ENCODE measurements at regions not wholly inside any gene's neighbourhood (a gene's known extent, or its start where the extent isn't known, plus 50 kb on each side); places are given as distances from the start of the nearest gene placed in this dataset.
A peak's percentile ranks its signal among the peaks of the same experiment; 100 is the strongest.

GRCh38 chr22:26986884-26987283 is 329.5 kb downstream of the MIAT start:
- H3K36me3 ChIP-seq (ENCODE audit: control insufficient read depth in 2 of 3, insufficient read depth in 3 of 3, low read length in 3 of 3): no peaks in the 10 kb centered on the region
- no peak for TF ChIP-seq CTCF (IDR thresholded peaks at IDR 0.05; ENCODE audit: borderline replicate concordance, extremely low read depth, insufficient read depth)
- peaks cover 3 to 4% (median 3%) of the 10 kb centered on the region in 3 donors for H3K4me1 ChIP-seq (ENCODE audit: control insufficient read depth in 2 of 3, insufficient read depth in 2 of 3, low read depth in 1 of 3, low read length in 3 of 3)
- FAIRE-seq: no peak
- H3K4me3 ChIP-seq (ENCODE audit: low read length in 3 of 3): no peak overlapping the region
- H3K9ac ChIP-seq (ENCODE audit: low read length in 3 of 3): no peak overlapping the region
- H3K27me3 ChIP-seq (ENCODE audit: control insufficient read depth, insufficient read depth, low read length): no peaks in the 10 kb centered on the region
- no peak overlapping the region for H3K27ac ChIP-seq (ENCODE audit: low read depth in 2 of 2, low read length in 2 of 2)
- intact Hi-C loops (cut with DNase I): no loop called here
- peak in 1 of 5 donors; percentile 47 for DNase-seq
- H3K9me3 ChIP-seq (ENCODE audit: control insufficient read depth in 2 of 3, insufficient read depth in 1 of 3, low read length in 3 of 3): peaks cover 0 to 3% (median 0%) of the 10 kb centered on the region in 3 donors

GRCh38 chr22:26990503-26991189 is 333.3 kb downstream of the MIAT start:
- Histone ChIP-seq H3K27me3 (ENCODE audit: control insufficient read depth, insufficient read depth, low read length) (no peaks in the 10 kb centered on the region), H3K9ac (ENCODE audit: low read length in 3 of 3) (no peak overlapping the region), H3K27ac (ENCODE audit: low read depth in 2 of 2, low read length in 2 of 2) (no peak overlapping the region), H3K4me3 (ENCODE audit: low read length in 3 of 3) (no peak overlapping the region), H3K36me3 (ENCODE audit: control insufficient read depth in 2 of 3, insufficient read depth in 3 of 3, low read length in 3 of 3) (no peaks in the 10 kb centered on the region), H3K4me1 (ENCODE audit: control insufficient read depth in 2 of 3, insufficient read depth in 2 of 3, low read depth in 1 of 3, low read length in 3 of 3) (peaks cover 3 to 4% (median 3%) of the 10 kb centered on the region in 3 donors), H3K9me3 (ENCODE audit: control insufficient read depth in 2 of 3, insufficient read depth in 1 of 3, low read length in 3 of 3) (peaks cover 0 to 3% (median 0%) of the 10 kb centered on the region in 3 donors)
- DNase-seq (no peak), FAIRE-seq (no peak)
- TF ChIP-seq CTCF (IDR thresholded peaks at IDR 0.05; ENCODE audit: borderline replicate concordance, extremely low read depth, insufficient read depth): no peak
- intact Hi-C loops (cut with DNase I): no loop called here

GRCh38 chr22:26992556-26992955 is 335.2 kb downstream of the MIAT start:
- intact Hi-C loops (cut with DNase I): no loop called here
- FAIRE-seq: no peak
- no peak overlapping the region for H3K4me3 ChIP-seq (ENCODE audit: low read length in 3 of 3)

More at GRCh38 chr22:26992556-26992955, 335.2 kb downstream of the MIAT start:
- no peaks in the 10 kb centered on the region for H3K27me3 ChIP-seq (ENCODE audit: control insufficient read depth, insufficient read depth, low read length)
- H3K9me3 ChIP-seq (ENCODE audit: control insufficient read depth in 2 of 3, insufficient read depth in 1 of 3, low read length in 3 of 3): peaks cover 0 to 3% (median 0%) of the 10 kb centered on the region in 3 donors
- H3K4me1 ChIP-seq (ENCODE audit: control insufficient read depth in 2 of 3, insufficient read depth in 2 of 3, low read depth in 1 of 3, low read length in 3 of 3): no peaks in the 10 kb centered on the region
- no peak overlapping the region for H3K9ac ChIP-seq (ENCODE audit: low read length in 3 of 3)
- H3K36me3 ChIP-seq (ENCODE audit: control insufficient read depth in 2 of 3, insufficient read depth in 3 of 3, low read length in 3 of 3): no peaks in the 10 kb centered on the region
- H3K27ac ChIP-seq (ENCODE audit: low read depth in 2 of 2, low read length in 2 of 2): no peak overlapping the region
- no peak for DNase-seq
- no peak for TF ChIP-seq CTCF (IDR thresholded peaks at IDR 0.05; ENCODE audit: borderline replicate concordance, extremely low read depth, insufficient read depth)

Data from kidney (tissue), 13 donors.